Ishikawa (cell line): ENCODE measurements at regions not wholly inside any gene's neighbourhood (a gene's known extent, or its start where the extent isn't known, plus 50 kb on each side); places are given as distances from the start of the nearest gene placed in this dataset.

Experiments
- CEBPB ChIP-seq: IDR thresholded peaks from 2 replicates; pipeline ENCODE4 v1.6.1; 2012
- CREB1 ChIP-seq: IDR thresholded peaks from 2 replicates; pipeline ENCODE4 v1.6.1; 2012; ENCODE audit warnings: low read depth
- EGR1 ChIP-seq: IDR thresholded peaks from 2 replicates; pipeline ENCODE4 v1.6.1; 2012
- EP300 ChIP-seq: IDR thresholded peaks from 2 replicates; pipeline ENCODE4 v1.6.1; 2012; ENCODE audit warnings: borderline replicate concordance
- FOXM1 ChIP-seq: IDR thresholded peaks from 2 replicates; pipeline ENCODE4 v1.6.1; 2012; ENCODE audit warnings: low read depth, borderline replicate concordance
- NFIC ChIP-seq: IDR thresholded peaks from 2 replicates; pipeline ENCODE4 v1.6.1; 2012
- RAD21 ChIP-seq: IDR thresholded peaks from 2 replicates; pipeline ENCODE4 v1.6.1; 2012; ENCODE audit warnings: low read depth
- REST ChIP-seq: IDR thresholded peaks from 2 replicates; pipeline ENCODE4 v1.6.1; 2012; ENCODE audit warnings: low read depth, mild to moderate bottlenecking
- TAF1 ChIP-seq: IDR thresholded peaks from 2 replicates; pipeline ENCODE4 v1.6.1; 2012; ENCODE audit warnings: low read depth, mild to moderate bottlenecking
- TCF12 ChIP-seq: IDR thresholded peaks from 2 replicates; pipeline ENCODE4 v1.6.1; 2012; ENCODE audit warnings: low read depth
- TEAD4 ChIP-seq: IDR thresholded peaks from 2 replicates; pipeline ENCODE4 v1.6.1; 2012
- USF1 ChIP-seq: IDR thresholded peaks from 2 replicates; pipeline ENCODE4 v1.6.1; 2012
- YY1 ChIP-seq: IDR thresholded peaks from 2 replicates; pipeline ENCODE4 v1.6.1; 2012; ENCODE audit warnings: low read depth
- ZBTB7A ChIP-seq: IDR thresholded peaks from 2 replicates; pipeline ENCODE4 v1.6.1; 2012; ENCODE audit warnings: low read depth
- TF ChIP-seq, protein P1 (sequence below): IDR thresholded peaks from 2 replicates; pipeline ENCODE4 v1.6.1; 2012

GRCh38 chr4:23224684-23225420, 532.1 kb downstream of the GBA3 start:
- TF ChIP-seq USF1: no peak
- TF ChIP-seq, protein P1, sequence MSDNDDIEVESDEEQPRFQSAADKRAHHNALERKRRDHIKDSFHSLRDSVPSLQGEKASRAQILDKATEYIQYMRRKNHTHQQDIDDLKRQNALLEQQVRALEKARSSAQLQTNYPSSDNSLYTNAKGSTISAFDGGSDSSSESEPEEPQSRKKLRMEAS: no peak
- no peak for TF ChIP-seq EGR1
- no peak for TF ChIP-seq NFIC
- no peak for TF ChIP-seq CEBPB
- no peak for TF ChIP-seq TAF1
- no peak for TF ChIP-seq EP300
- TF ChIP-seq ZBTB7A: no peak
- no peak for TF ChIP-seq TCF12
- TF ChIP-seq TEAD4: no peak
- TF ChIP-seq REST: no peak

- no peak for TF ChIP-seq FOXM1
- TF ChIP-seq EGR1: no peak
- no peak for TF ChIP-seq REST
- no peak for TF ChIP-seq CEBPB
- no peak for TF ChIP-seq TAF1
- no peak for TF ChIP-seq EP300
- no peak for TF ChIP-seq USF1
- TF ChIP-seq RAD21: no peak
Observed at GRCh38 chr4:23220911-23221310, 528.2 kb downstream of the GBA3 start.

DNA sequence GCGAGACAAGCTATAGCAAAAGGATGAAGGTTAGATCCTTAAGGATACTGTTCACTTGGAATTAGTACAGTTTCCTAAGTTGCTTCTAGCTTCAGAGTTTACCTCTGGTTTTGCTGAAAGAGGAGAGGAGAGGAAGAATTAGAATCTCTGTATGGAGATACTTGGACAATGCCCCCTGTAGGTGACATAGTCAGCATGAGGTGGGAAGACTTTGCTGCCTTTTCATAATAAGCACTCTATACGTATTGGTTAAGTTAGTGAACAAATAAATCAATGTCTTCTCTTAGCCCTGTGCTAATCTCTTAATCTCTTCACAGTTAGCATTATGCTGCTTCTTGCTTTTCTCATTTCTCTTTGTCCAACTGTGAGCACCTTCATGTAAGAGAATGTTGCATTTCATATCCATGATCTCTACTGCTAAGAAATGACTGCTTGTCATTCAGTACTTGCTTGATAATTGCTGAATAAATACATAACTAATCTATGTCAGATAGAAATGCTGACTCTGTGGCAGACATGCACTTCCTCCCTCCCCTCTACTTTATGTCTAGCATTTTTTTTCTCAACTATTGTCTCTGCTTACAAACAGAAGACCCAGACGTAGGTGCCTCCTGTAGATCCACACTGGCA, 527.2 kb downstream of the GBA3 start:
- TF ChIP-seq TEAD4 (no peak), USF1 (no peak), ZBTB7A (no peak), EGR1 (no peak), TAF1 (no peak), RAD21 (no peak), CREB1 (no peak), FOXM1 (no peak), YY1 (no peak), NFIC (no peak), EP300 (no peak), CEBPB (no peak), REST (no peak), TCF12 (no peak)
- TF ChIP-seq, protein P1: no peak

- TF ChIP-seq EGR1 (no peak), CEBPB (no peak), RAD21 (no peak), CREB1 (no peak), REST (no peak), NFIC (no peak), TEAD4 (no peak), TCF12 (no peak), ZBTB7A (no peak), USF1 (no peak), EP300 (no peak), FOXM1 (no peak), YY1 (no peak), TAF1 (no peak)
- TF ChIP-seq, protein P1: no peak
Observed at GRCh38 chr4:23213198-23213597, 520.5 kb downstream of the GBA3 start.
